Neutrophil (primary cell): ENCODE measurements at regions not wholly inside any gene's neighbourhood (a gene's known extent, or its start where the extent isn't known, plus 50 kb on each side); places are given as distances from the start of the nearest gene placed in this dataset.

Source experiments
- H3K27ac ChIP-seq: fragments of 200-600 bp; sonication (generic); 2 replicates; pipeline ENCODE4 v1.5.1; 2016; ENCODE audit warnings: mild to moderate bottlenecking, moderate library complexity
- H3K27me3 ChIP-seq: fragments of 200-600 bp; sonication (generic); 2 replicates; pipeline ENCODE4 v1.6.0; 2016; ENCODE audit warnings: mild to moderate bottlenecking
- H3K36me3 ChIP-seq: fragments of 200-600 bp; sonication (generic); 2 replicates; pipeline ENCODE4 v1.5.1; 2017
- H3K4me1 ChIP-seq, 2 experiments: fragments of 200-600 bp in 1 of 2; sonication (generic) in 1 of 2; 1 replicate in 1 of 2; 2 replicates in 1 of 2; pipeline versions ENCODE4 v1.5.1 to v1.6.1; 2013 to 2016; ENCODE audit warnings: low read depth in 1 of 2, low read length in 1 of 2, mild to moderate bottlenecking in 1 of 2, moderate library complexity in 1 of 2; ENCODE audit not compliant: control insufficient read depth in 1 of 2, insufficient read depth in 1 of 2
- H3K4me3 ChIP-seq, 2 experiments: fragments of 200-600 bp in 1 of 2; sonication (generic) in 1 of 2; 1 replicate in 1 of 2; 2 replicates in 1 of 2; pipeline ENCODE4 v1.5.1; 2013 to 2016; ENCODE audit warnings: low read depth in 1 of 2, low read length in 1 of 2, mild to moderate bottlenecking in 1 of 2, moderate library complexity in 1 of 2
- H3K9me3 ChIP-seq: fragments of 200-600 bp; sonication (generic); 2 replicates; pipeline ENCODE4 v1.5.1; 2016
- CTCF ChIP-seq: fragments of 200-600 bp; sonication (generic); IDR thresholded peaks from 2 replicates; pipeline ENCODE4 v1.5.1; 2016; ENCODE audit warnings: antibody characterized with exemption

GRCh38 chr11:119807402-119807801 is 78.4 kb upstream of the NECTIN1 start:
- no peak for TF ChIP-seq CTCF
- Histone ChIP-seq H3K4me3 (no peak overlapping the region), H3K4me1 (no peaks in the 10 kb centered on the region), H3K36me3 (no peaks in the 10 kb centered on the region), H3K27ac (no peak overlapping the region), H3K9me3 (no peaks in the 10 kb centered on the region), H3K27me3 (peaks cover 22% of the 10 kb centered on the region)

GRCh38 chr11:119806064-119806915 is 77.3 kb upstream of the NECTIN1 start:
- no peaks in the 10 kb centered on the region for H3K4me1 ChIP-seq
- no peak for TF ChIP-seq CTCF
- H3K4me3 ChIP-seq, result no peak overlapping the region
- H3K9me3 ChIP-seq, result no peaks in the 10 kb centered on the region
- no peaks in the 10 kb centered on the region for H3K36me3 ChIP-seq
- H3K27ac ChIP-seq, result no peak overlapping the region
- peaks cover 20% of the 10 kb centered on the region for H3K27me3 ChIP-seq

GRCh38 chr11:119805663-119806062 is 76.7 kb upstream of the NECTIN1 start:
- no peak for TF ChIP-seq CTCF
- H3K9me3 ChIP-seq, result no peaks in the 10 kb centered on the region

GRCh38 chr11:119804698-119805097 is 75.7 kb upstream of the NECTIN1 start:
- no peaks in the 10 kb centered on the region for H3K4me1 ChIP-seq
- no peaks in the 10 kb centered on the region for H3K36me3 ChIP-seq
- no peak overlapping the region for H3K27ac ChIP-seq
- no peak for TF ChIP-seq CTCF
- H3K27me3 ChIP-seq, result peaks cover 27% of the 10 kb centered on the region
- no peak overlapping the region for H3K4me3 ChIP-seq
- no peaks in the 10 kb centered on the region for H3K9me3 ChIP-seq

More at GRCh38 chr11:119805663-119806062, 76.7 kb upstream of the NECTIN1 start:
- Histone ChIP-seq H3K4me1 (no peaks in the 10 kb centered on the region), H3K4me3 (no peak overlapping the region), H3K27ac (no peak overlapping the region), H3K27me3 (peaks cover 26% of the 10 kb centered on the region), H3K36me3 (no peaks in the 10 kb centered on the region)

- no peak for TF ChIP-seq CTCF
- Histone ChIP-seq H3K27me3 (peaks cover 27% of the 10 kb centered on the region), H3K27ac (no peak overlapping the region)
These were observed 74.8 kb upstream of the NECTIN1 start for GRCh38 chr11:119803726-119804294.

More at GRCh38 chr11:119803726-119804294, 74.8 kb upstream of the NECTIN1 start:
- Histone ChIP-seq H3K9me3 (no peaks in the 10 kb centered on the region), H3K4me1 (no peaks in the 10 kb centered on the region), H3K36me3 (no peaks in the 10 kb centered on the region), H3K4me3 (no peak overlapping the region)
